GM15510 (cell line): ENCODE measurements at regions not wholly inside any gene's neighbourhood (a gene's known extent, or its start where the extent isn't known, plus 50 kb on each side); places are given as distances from the start of the nearest gene placed in this dataset.

Experiments used
- POLR2A ChIP-seq: IDR thresholded peaks from 3 replicates; pipeline ENCODE4 v1.6.1; 2011; ENCODE audit warnings: borderline replicate concordance; ENCODE audit not compliant: insufficient read length; ENCODE audit errors: extremely low read depth

DNA sequence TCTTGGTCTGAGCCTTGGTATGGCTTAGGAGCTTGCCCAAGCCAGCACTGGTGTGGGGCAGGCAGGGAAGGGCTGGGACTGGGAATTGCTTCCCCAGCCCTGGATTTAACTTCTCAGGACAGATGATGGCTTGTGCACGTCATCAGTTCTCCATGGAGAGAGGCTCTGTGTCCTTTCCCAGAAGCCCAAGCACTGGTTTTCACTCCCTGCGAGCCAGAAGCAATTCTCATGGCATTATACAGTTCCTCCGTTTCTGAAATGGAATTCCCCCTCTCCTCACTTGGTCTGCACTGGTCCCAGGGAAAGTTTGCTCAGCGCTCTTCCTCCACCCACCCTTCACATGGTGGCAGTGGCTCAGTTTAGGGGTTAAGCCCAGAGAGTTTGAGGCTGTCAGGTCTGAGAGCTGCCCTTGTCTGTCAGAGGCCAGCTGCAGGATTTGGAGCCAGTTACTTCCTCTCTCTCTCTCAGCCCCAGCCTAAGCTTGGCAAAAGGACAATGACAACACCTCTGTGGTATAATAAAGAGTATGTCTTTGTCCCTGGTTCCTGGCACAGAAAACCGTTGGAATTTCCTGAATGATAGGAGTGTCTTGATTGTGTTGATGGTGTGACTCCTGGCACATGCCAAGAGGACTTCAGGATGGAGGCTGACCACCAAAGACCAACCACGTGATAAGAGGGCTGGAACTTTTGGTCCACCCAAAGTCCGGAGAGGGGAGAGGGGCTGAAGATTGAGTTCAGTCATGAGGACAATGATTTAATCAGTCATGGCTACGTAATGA is 219.6 kb upstream of the TNRC6C start:
- no peak for TF ChIP-seq POLR2A

DNA sequence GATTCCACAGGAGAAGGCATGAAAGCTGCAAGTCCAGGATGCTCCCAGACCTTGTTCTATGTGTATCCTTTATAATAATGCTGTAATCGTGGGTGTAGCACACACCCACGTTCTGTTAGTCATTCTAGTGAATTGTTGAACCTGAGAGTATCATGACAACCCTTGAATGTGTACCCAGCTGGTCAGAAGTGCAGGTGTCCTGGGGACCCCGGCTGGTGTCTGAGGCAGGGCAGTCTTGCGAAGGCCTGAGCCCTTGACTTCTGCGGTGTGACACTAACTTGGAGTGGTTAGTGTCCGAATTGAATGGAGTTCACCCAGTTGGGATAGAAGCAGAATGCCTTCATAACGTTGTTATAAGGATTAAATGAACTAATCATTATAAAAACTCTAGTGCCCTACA is 218.0 kb upstream of the TNRC6C start:
- no peak for TF ChIP-seq POLR2A

DNA sequence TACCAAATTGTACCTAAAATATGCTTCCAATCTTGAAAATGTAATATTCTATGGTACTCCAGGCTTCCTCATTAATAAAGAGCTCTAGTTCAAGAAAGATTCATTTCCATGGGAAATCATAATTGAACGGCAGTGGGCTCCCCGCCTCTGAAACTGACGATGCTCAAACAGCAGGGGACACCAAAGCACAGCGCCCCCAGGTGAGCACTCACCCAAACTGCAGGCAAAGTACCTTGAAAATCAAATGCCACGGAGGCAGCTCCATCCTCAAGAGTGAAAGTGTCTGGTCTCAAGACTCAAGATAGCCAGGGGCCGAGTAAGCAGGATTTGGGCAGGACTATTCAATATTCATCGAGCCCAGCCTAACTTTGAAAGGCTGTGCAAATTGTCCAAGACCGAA is 217.4 kb upstream of the TNRC6C start:
- TF ChIP-seq POLR2A: no peak

DNA sequence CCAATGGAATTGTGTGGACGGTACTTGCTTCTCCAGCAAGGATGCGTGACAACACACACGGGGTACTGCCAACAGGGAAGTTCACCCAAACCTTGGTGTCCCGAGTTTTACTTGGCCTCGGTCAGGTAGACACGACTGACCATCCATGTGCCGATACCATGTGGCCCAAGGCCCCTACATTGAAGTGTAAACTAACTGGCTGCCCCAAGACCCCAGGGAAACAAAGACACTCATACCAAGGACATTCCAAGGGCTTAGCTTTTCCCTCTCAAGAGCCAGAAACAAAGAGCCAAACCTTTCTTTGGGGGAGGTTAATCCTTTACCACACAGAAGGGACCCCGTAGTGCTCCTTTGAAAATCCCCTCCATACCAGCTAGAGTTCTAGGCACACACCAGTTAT is 215.9 kb upstream of the TNRC6C start:
- no peak for TF ChIP-seq POLR2A

DNA sequence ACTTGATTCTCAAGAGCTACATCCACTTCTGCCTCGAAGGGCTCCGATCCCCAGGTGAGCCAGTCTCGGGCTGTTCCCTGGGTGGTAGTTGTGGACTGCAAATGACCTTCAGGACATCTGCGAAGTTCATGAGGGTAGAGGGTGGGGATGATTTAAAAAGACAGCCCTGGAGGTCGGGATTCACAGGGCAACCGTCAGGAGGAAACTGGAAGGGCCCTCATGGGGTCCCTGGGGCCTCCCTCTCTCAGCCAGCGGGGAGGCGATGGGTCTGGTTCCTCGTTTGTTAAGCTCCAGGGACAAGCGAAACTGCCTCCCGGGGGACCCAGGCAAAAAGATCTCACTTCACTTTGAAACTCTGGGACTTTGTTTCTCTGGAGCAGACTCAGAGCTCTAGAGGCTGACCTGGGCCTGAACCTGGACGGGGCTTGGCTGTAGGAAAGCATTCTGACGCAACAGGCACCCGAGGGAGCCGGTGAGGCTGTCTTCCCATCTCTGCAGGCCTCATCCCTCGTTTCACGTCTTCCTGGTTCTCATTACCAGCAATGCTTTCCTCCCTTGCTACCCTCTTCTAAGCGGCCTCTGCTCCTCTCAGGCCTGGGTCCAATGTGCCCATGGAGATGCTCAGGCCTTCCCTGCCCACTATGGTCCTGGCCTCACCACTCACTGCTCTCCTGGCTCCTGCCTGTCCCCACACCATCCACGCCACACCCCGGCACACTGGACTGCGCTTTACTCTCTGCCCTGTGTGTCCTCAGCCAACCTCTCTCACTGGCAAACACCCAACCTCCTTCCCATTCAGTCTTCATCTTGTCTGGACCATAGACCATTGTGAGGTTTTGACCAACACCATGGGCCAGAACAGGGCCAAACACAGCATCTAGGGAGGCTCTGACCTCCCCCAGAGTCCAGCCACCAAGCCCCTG is 214.2 kb upstream of the TNRC6C start:
- TF ChIP-seq POLR2A: no peak

DNA sequence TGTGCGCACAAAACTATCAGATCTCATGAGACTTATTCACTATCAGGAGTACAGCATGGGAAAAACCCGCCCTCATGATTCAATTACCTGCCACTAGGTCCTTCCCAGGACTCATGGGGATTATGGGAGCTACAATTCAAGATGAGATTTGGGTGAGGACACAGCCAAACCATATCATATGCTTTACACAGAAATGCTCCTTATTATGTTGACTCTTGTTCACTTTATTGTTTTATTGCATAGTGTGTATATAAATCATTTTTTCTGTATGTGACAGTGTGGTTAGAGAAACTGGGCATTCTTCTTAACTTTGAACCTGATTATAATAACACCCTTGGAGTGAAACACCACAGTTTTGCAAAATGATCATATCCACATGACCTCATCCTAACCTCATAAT is 212.8 kb upstream of the TNRC6C start:
- TF ChIP-seq POLR2A: no peak

DNA sequence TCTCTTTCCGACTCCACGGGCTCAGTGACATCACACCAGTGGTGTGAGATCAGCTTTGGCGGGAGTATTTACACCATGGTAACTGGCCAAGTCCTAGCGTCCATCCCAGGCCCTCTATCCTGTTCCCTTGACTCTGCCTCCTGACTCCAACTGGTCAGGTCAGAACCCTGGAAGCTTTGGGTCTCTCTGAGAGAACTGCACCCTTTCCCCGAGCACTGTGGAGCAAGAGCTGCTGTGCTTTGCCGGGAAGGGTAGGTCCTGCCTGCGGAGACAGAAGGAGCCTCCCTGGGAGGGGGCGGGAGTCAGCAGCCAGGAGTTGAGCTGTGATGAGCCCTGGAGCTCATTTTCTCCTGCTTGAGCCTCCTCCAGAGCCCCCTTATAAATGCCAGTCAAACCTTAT is 212.1 kb upstream of the TNRC6C start:
- no peak for TF ChIP-seq POLR2A

DNA sequence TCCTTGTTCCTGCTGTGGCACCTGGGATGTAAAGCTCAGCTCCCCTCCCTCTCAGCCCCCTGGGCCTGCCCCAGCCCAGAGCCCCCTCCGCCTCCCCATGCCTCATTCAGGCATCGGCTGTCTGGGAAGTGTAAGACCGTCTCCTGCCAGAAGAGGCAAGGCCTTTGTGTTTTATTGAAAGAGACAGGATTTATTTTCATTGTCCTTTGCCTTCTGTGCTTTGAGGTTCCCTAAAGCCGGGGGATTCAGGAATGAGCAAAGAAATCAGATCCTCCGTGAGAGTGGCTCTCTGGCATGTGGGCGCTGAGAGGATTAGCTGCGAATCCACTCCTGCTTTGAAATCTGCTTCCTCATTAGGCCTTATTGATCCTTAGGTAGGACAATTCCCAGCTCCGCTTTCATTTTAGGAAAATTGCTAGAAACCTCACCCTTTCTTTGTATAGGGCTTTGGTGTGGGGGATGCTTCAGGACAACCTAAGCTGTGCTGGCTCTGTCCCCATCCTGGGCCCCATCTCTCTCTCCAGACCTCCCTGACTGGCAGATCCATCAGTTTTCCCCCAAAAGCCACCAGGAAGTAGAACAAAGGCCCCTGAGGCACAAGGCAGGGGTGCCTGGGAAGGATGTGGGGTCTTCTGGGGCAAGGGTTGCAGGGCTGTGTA is 211.5 kb upstream of the TNRC6C start:
- TF ChIP-seq POLR2A: no peak

DNA sequence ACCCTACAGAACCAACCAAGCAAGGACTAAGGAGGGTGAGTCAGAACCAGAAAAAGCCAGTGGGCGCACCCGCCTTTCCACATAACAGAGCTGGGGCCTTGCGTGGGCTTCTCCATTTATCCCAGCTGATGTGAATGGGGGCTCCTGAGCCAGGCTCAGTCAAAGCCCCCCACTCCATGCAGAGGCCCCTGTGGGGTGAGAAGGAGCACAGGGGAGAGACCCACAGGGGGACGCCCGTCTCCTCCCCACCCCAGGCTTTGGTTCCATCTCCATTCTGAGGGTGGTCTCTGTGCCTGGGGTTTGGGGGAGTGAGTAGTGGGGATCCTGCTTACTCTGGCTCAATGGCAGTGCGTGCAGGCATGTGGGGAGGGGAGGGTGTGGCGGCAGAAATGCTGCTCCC is 210.1 kb upstream of the TNRC6C start:
- no peak for TF ChIP-seq POLR2A

DNA sequence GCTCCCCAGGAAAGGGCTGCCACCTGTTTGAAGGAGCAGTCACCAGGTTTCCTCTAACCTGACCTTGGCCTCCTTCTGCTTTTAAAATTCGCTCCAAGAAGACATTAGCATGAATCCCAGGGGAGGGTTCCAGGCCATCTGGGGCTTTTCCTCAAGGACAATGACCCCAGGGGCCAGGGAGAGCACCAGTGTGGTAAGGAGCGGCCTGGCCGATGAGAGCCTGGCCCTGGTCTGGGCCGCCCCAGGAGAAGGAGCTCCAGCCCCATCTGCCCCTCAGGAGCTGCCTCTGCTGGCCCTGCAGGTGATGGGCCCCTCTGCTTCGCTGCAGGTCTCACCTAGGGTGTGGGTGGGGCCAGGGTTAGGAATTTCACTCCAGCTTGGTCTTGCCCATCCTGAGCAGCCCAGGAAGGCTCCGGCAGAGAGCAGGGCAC is 209.2 kb upstream of the TNRC6C start:
- TF ChIP-seq POLR2A: no peak

DNA sequence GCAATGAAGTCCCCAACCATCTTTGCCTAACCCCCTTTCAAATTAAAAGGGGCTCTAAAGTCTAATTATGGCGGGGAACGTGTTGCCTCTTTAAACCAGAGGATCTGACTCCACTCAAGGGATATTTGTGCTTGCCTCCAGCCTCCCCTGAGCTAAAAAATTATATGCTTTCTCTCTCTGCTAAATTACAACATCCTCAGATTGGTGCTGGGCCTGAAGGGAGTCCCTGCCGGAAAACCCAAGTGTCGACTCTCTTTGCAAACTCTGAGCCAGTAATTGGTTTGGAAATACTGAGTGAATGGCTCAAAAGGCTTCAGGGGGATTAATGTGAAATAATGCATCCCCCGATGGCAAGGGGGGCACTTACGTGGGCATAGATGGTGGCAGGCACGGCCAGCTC is 208.5 kb upstream of the TNRC6C start:
- no peak for TF ChIP-seq POLR2A

DNA sequence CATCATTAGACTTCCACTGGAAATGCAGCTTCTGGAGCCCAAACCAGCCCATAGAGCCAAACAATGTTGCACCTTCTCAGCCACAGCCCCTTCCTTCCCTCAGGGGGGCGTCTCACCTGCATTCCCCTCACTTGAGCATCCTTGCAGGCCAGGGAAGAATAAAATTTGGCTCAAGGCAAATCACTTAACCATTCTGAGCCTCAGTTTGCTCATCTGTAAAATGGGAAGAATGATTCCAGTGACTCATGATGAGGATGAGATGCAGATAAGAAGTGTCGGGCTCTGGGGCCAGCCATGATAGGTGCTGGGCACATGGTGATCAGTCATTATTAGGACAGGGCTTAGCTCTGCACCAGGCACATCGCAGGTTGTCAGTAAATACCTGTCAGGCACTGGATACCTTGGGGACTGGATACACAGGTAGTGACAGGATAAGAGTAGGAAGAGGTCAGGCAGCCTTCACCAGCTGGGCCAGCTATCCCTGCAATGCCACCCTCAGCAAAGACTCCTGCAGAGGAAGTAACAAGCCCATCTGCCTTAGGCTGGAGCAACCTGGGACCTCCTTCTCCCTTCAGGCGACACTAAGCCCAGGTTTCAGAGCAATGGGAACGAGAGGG is 208.0 kb upstream of the TNRC6C start:
- no peak for TF ChIP-seq POLR2A

DNA sequence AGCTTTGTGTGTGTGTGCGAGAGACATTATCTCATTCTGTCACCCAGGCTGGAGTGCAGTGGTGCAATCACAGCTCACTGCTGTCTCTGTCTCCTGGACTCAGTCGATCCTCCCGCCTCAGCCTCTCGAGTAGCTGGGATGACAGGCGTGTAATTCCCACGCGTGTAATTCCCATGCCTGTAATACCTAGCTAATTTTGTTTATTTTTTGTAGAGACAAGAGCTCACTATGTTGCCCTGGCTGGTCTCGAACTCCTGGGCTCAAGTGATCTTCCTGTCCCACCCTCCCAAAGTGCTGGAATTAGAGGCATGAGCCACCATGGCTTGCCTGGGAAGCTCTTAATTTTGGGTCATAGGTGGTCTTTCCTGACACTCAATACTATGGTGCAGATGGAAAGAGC is 205.3 kb upstream of the TNRC6C start:
- TF ChIP-seq POLR2A: no peak

DNA sequence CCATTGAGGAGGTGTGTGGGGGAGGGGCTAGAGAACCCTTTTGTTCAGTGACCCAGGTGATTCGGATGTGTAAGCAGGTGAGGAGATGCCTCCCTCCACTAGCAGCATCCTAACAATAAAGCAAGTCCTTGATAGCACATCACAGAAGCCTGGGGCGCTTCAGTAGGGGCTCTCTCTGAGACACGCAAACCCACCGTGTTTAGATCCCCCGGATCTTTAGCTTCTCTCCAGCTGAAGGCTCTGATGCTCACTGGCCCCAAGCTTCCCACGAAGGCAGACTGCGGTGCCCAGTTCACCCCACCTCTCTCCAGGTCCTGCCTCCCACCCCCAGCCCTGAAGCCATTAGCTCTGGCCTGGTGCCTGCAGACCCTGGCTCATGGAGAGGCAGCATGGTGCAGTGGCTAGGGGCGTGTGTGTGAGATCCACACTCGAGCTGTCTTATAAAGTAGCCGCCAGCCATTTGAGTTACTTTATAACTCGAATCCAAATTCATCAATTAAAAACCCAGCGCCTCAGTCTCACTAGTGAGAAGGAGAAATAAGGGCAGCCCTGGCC is 204.7 kb upstream of the TNRC6C start:
- no peak for TF ChIP-seq POLR2A

DNA sequence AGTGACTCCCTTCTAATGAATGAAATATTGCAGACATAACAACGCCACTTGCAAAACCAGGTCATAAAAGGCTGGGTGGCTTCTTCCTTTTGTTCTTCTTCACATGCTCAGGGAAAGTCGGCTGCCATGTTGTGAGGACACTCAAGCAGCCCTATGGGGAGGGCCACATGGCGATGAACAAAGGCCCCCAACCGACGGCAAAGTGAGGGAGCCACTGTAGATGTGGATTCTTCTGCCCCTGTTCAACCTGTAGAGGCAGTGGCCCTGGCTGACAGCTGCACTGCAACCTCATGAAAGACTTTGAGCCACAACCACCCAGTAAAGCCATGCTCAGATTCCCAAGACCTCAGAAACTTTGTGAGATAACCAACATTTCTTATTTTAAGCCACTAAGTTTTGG is 203.5 kb upstream of the TNRC6C start:
- TF ChIP-seq POLR2A: no peak

DNA sequence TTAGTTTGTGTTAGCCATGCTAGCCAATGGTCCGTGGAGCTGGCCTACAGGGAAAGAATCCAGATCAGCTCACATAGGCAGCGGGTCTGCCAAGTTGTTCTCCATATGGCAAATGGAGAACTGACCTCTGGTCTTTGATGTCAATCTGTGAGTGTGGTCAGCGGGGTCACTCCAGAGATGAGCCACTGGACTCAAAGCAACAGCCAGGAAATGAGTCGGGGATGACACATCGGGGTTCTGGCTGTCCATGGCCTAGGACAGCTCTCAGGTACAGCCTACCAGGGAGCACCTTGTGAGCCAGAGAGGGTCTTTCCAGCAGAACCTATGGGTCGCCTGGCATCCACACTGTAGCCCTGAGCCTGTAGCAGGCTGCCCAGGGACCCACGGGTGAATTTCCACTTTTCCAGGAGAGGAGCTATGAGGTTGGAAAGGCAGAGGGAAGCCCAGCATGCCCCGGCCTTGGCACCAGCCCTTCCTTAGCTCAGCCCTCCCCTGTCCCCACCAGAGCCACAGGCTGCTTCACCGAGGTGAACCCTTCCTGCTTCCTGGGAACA is 203.0 kb upstream of the TNRC6C start:
- TF ChIP-seq POLR2A: no peak
